SK-N-SH (cell line): ENCODE measurements at regions not wholly inside any gene's neighbourhood (a gene's known extent, or its start where the extent isn't known, plus 50 kb on each side); places are given as distances from the start of the nearest gene placed in this dataset.

Source experiments
- CTCF ChIA-PET: fragments of 300-600, 350-600 bp; formaldehyde crosslinking; extraction: SDS; loops from one replicate; lab custom pipeline; 2021; lab: Yijun Ruan, JAX
- POLR2A ChIA-PET: fragments of 350-600 bp; sonication (Branson Sonifier 250); formaldehyde crosslinking; extraction: SDS; loops from one replicate; lab custom pipeline; 2020; ENCODE audit warnings: antibody characterized with exemption, inconsistent platforms; lab: Yijun Ruan, JAX
- DNase-seq: peaks from one replicate; pipeline ENCODE4 v3.0.0; 2012
- H2AFZ ChIP-seq: fragments of 200-600 bp; sonication (generic); 2 replicates; pipeline ENCODE4 v1.8.1; 2016; ENCODE audit warnings: antibody characterized with exemption, mild to moderate bottlenecking, low read depth
- H3F3A ChIP-seq: fragments of 200-600 bp; sonication (generic); replicated peaks from 2 replicates; pipeline ENCODE3; 2016; ENCODE audit warnings: antibody characterized with exemption, mild to moderate bottlenecking; ENCODE audit not compliant: insufficient read depth
- H3K27ac ChIP-seq, 2 experiments: fragments of 200-500 bp in 1 of 2; fragments of 200-600 bp in 1 of 2; sonication (Bioruptor generic) in 1 of 2; sonication (generic), shearing (Covaris generic) in 1 of 2; 2 replicates each; pipeline versions ENCODE4 v1.5.1 to v1.6.1; 2014 to 2016; ENCODE audit warnings: low read depth in 2 of 2, inconsistent platforms in 1 of 2, low read length in 1 of 2, mild to moderate bottlenecking in 1 of 2, mixed read lengths in 1 of 2
- H3K27me3 ChIP-seq: fragments of 200-600 bp; sonication (generic), shearing (Covaris generic); 2 replicates; pipeline ENCODE4 v1.6.1; 2016; ENCODE audit warnings: mixed run types; ENCODE audit not compliant: insufficient read depth
- H3K36me3 ChIP-seq, 2 experiments: fragments of 200-500 bp in 1 of 2; fragments of 200-600 bp in 1 of 2; sonication (Bioruptor generic) in 1 of 2; sonication (generic) in 1 of 2; replicated peaks in 1 of 2; 2 replicates each; pipeline versions ENCODE3 to v1.5.1; 2014 to 2016; ENCODE audit warnings: low read length in 1 of 2, mild to moderate bottlenecking in 1 of 2; ENCODE audit not compliant: insufficient read depth in 2 of 2, control insufficient read depth in 1 of 2
- H3K4me1 ChIP-seq, 2 experiments: fragments of 200-500 bp in 1 of 2; fragments of 200-600 bp in 1 of 2; sonication (Bioruptor generic) in 1 of 2; sonication (generic), shearing (Covaris generic) in 1 of 2; 2 replicates each; pipeline versions ENCODE4 v1.5.1 to v1.6.1; 2014 to 2016; ENCODE audit warnings: low read depth in 1 of 2, low read length in 1 of 2, mixed run types in 1 of 2; ENCODE audit not compliant: insufficient read depth in 2 of 2, control insufficient read depth in 1 of 2
- H3K4me2 ChIP-seq: fragments of 200-600 bp; sonication (generic), shearing (Covaris generic); 2 replicates; pipeline ENCODE4 v1.6.1; 2017; ENCODE audit warnings: mixed run types
- H3K4me3 ChIP-seq, 2 experiments: fragments of 200-500 bp in 1 of 2; fragments of 200-600 bp in 1 of 2; sonication (Bioruptor generic) in 1 of 2; sonication (generic), shearing (Covaris generic) in 1 of 2; 2 replicates each; pipeline versions ENCODE4 v1.5.1 to v1.8.1; 2014 to 2016; ENCODE audit warnings: low read depth in 2 of 2, inconsistent platforms in 1 of 2, low read length in 1 of 2, mild to moderate bottlenecking in 1 of 2, mixed read lengths in 1 of 2, moderate library complexity in 1 of 2
- H3K79me2 ChIP-seq: fragments of 200-600 bp; sonication (generic); 2 replicates; pipeline ENCODE4 v1.8.1; 2017; ENCODE audit warnings: mild to moderate bottlenecking; ENCODE audit not compliant: insufficient read depth
- H3K9ac ChIP-seq: fragments of 200-600 bp; sonication (generic); 2 replicates; pipeline ENCODE4 v1.6.1; 2017; ENCODE audit warnings: mixed run types
- H3K9me2 ChIP-seq: fragments of 200-600 bp; sonication (generic); 2 replicates; pipeline ENCODE4 v1.6.1; 2017; ENCODE audit warnings: mixed run types
- H3K9me3 ChIP-seq: fragments of 200-600 bp; sonication (generic); 2 replicates; pipeline ENCODE4 v1.6.1; 2017; ENCODE audit warnings: mixed run types, mild to moderate bottlenecking, moderate library complexity
- H4K20me1 ChIP-seq: fragments of 200-600 bp; sonication (generic); 2 replicates; pipeline ENCODE4 v1.6.1; 2017; ENCODE audit warnings: mild to moderate bottlenecking, mixed run types; ENCODE audit not compliant: insufficient read depth
- ELF1 ChIP-seq: IDR thresholded peaks from 2 replicates; pipeline ENCODE4 v1.4.0; 2012
- EP300 ChIP-seq, 2 experiments: IDR thresholded peaks; 2 replicates each; pipeline versions ENCODE4 v1.4.0 to v1.6.1; 2012; ENCODE audit warnings: borderline replicate concordance in 1 of 2, low read depth in 1 of 2, low read length in 1 of 2
- FOXJ3 ChIP-seq: sonication (generic); formaldehyde crosslinking; IDR thresholded peaks from 2 replicates; pipeline ENCODE4 v1.5.1; 2020; ENCODE audit warnings: mild to moderate bottlenecking, missing genetic modification reagents
- FOXM1 ChIP-seq: IDR thresholded peaks from 2 replicates; pipeline ENCODE4 v1.4.0; 2012; ENCODE audit warnings: low read depth, mild to moderate bottlenecking
- GABPA ChIP-seq: IDR thresholded peaks from 2 replicates; pipeline ENCODE4 v1.4.0; 2012; ENCODE audit warnings: low read depth, mild to moderate bottlenecking
- GATA2 ChIP-seq: sonication (generic); formaldehyde crosslinking; IDR thresholded peaks from 2 replicates; pipeline ENCODE4 v1.5.0; 2020; ENCODE audit warnings: mild to moderate bottlenecking, missing genetic modification reagents
- JUND ChIP-seq: IDR thresholded peaks from 2 replicates; pipeline ENCODE4 v1.4.0; 2012
- NRF1 ChIP-seq: IDR thresholded peaks from 2 replicates; pipeline ENCODE4 v1.6.1; 2012; ENCODE audit warnings: low read depth, mild to moderate bottlenecking, low read length
- RFX5 ChIP-seq: IDR thresholded peaks from 2 replicates; pipeline ENCODE4 v1.6.1; 2012; ENCODE audit warnings: mild to moderate bottlenecking, improper control_type of control experiment, low read length
- RXRA ChIP-seq: IDR thresholded peaks from 2 replicates; pipeline ENCODE4 v1.4.0; 2012; ENCODE audit warnings: low read depth, mild to moderate bottlenecking, borderline replicate concordance
- SIN3A ChIP-seq: IDR thresholded peaks from 2 replicates; pipeline ENCODE4 v1.6.1; 2012; ENCODE audit warnings: low read depth, mild to moderate bottlenecking, low read length, moderate library complexity, borderline replicate concordance
- USF2 ChIP-seq: fragments of 150-350 bp; IDR thresholded peaks from 2 replicates; pipeline ENCODE4 v1.6.1; 2017; ENCODE audit warnings: antibody characterized with exemption, low read length, low read depth, borderline replicate concordance
- ZBTB33 ChIP-seq: IDR thresholded peaks from 2 replicates; pipeline ENCODE4 v1.4.0; 2012; ENCODE audit warnings: low read depth, borderline replicate concordance
- WGBS: methylation state at CpG from one replicate; pipeline ENCODE4 v1.1.6; 2017; ENCODE audit warnings: low lambda C conversion rate; 5-methylcytosine and 5-hydroxymethylcytosine counted together
- TF ChIP-seq, protein P1 (sequence below): IDR thresholded peaks from 2 replicates; pipeline ENCODE4 v1.4.0; 2012; ENCODE audit warnings: low read depth
- TF ChIP-seq, protein P2 (sequence below): fragments of 150-350 bp; IDR thresholded peaks from 2 replicates; pipeline ENCODE4 v1.6.1; 2016; ENCODE audit warnings: mild to moderate bottlenecking, low read depth, low read length
- TF ChIP-seq, protein P3 (sequence below): IDR thresholded peaks from 2 replicates; pipeline ENCODE4 v1.4.0; 2012; ENCODE audit warnings: low read depth, borderline replicate concordance

GRCh38 chr22:49689858-49690257 is 137.8 kb downstream of the BRD1 start:
- Histone ChIP-seq H3K4me1 (peaks cover 0 to 15% of the 10 kb centered on the region in 2 experiments; a peak in 1 of 4 replicates), H3K4me2 (no peak overlapping the region), H3K9ac (no peak overlapping the region), H2AFZ (no peak overlapping the region), H3K36me3 (no peaks in the 10 kb centered on the region), H3F3A (no peaks in the 10 kb centered on the region), H3K4me3 (no peak overlapping the region), H3K9me2 (no peaks in the 10 kb centered on the region), H4K20me1 (no peaks in the 10 kb centered on the region), H3K9me3 (no peaks in the 10 kb centered on the region), H3K27ac (no peak overlapping the region), H3K27me3 (no peaks in the 10 kb centered on the region), H3K79me2 (no peaks in the 10 kb centered on the region)
- ChIA-PET POLR2A (no interaction called here), CTCF (interaction anchor here (1.0 to 1.4 kb wide), 3 partner anchors 12 to 38 kb away, joined by 3 read pairs; no protein-coding TSS in a partner anchor)
- 19% methylated on average over 4 of the region's 11 CpGs for WGBS
- TF ChIP-seq GABPA (no peak), EP300 (IDR thresholded peaks at IDR 0.05; ENCODE audit: borderline replicate concordance in 1 of 2, low read depth in 1 of 2, low read length in 1 of 2) (no peak), GATA2 (CRISPR knock-in tag) (no peak), NRF1 (no peak), FOXM1 (no peak), SIN3A (no peak)
- no peak for DNase-seq

DNA sequence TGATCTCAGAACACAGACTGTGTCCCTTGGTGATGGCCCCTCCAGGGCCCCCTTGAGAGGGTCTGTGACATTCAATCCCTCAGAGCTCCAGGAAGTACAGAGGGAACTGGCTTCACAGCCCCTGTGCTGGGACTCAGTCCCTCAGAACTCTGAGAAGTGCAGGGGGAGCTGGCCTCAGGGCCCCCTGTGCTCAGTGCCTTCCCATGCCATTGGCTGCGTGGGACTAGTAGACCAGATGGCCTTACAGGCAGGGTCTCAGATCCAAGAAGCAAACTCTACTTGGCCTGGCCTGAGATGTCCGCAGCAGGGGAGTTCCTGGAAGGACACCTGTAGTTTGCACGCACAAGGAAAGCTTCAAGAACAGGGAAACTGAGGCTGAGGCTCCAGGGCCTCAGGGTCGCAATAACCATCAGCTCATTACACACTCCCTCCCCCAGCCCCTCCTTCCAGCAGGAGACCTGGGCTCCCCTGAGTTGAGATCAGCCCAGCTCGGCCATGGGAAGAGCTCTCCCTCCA is 138.4 kb downstream of the BRD1 start:
- Histone ChIP-seq H3K36me3 (no peaks in the 10 kb centered on the region), H3K4me3 (no peak overlapping the region), H3K79me2 (no peaks in the 10 kb centered on the region), H2AFZ (no peak overlapping the region), H4K20me1 (no peaks in the 10 kb centered on the region), H3K4me1 (peaks cover 0 to 9% of the 10 kb centered on the region in 2 experiments; a peak in 1 of 4 replicates), H3F3A (no peaks in the 10 kb centered on the region), H3K4me2 (no peak overlapping the region), H3K27ac (no peak overlapping the region), H3K9ac (no peak overlapping the region), H3K9me3 (no peaks in the 10 kb centered on the region), H3K27me3 (no peaks in the 10 kb centered on the region), H3K9me2 (no peaks in the 10 kb centered on the region)
- DNase-seq = no peak
- no peak for TF ChIP-seq USF2
- TF ChIP-seq RFX5 = no peak
- no peak for TF ChIP-seq FOXJ3
- WGBS = no CpG with 5 or more reads among the region's 5 CpGs
- ChIA-PET CTCF (interaction anchor here (1.0 to 1.4 kb wide), 4 partner anchors 12 to 38 kb away, joined by 3 read pairs; no protein-coding TSS in a partner anchor), POLR2A (no interaction called here)

DNA sequence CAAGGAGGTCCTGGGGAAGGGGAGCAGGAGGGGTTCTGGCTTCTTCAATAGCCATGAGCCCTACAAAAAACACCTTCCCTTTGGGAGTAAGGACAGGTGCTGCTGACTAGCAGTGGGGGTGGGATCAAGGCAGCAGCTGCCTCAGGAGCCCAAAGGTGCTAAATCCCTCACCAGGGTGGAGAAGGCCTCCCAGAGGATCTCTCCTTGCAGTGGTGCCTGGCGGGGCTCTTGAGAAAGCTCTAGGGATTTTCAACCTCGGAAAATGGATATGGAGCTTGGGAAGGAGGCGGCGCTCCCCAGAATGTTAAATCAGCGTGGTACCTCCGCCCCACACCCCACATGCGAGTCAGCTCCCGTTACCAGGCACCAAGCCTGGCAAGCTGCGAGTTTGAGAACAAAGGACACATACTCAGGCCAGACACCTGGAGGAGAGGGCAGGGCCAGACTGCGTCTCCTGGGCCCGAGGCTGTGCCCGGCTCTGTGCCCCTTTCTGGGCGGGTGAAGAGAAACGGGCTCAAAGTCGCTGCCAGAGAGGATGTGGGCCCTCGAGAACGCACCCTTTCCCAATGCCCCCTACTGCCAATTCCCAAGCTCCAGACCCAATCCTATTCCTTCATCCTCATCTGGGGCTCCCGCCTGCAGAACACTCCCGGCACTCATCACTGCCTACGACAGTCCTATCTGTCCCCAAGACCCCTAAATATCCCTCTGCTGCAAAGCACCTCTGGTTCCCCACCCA is 139.0 kb downstream of the BRD1 start:
- no peaks in the 10 kb centered on the region for H3K36me3 ChIP-seq
- H3K4me2 ChIP-seq = no peak overlapping the region
- POLR2A ChIA-PET = no interaction called here
- H3F3A ChIP-seq = no peaks in the 10 kb centered on the region
- H3K4me1 ChIP-seq = peaks cover 0 to 5% of the 10 kb centered on the region in 2 experiments; a peak in 1 of 4 replicates
- H3K79me2 ChIP-seq = no peaks in the 10 kb centered on the region
- H3K27ac ChIP-seq = no peak overlapping the region
- H3K4me3 ChIP-seq = no peak overlapping the region
- H2AFZ ChIP-seq = no peak overlapping the region
- TF ChIP-seq, protein P1, sequence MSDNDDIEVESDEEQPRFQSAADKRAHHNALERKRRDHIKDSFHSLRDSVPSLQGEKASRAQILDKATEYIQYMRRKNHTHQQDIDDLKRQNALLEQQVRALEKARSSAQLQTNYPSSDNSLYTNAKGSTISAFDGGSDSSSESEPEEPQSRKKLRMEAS = no peak
- TF ChIP-seq JUND (no peak), ZBTB33 (no peak), FOXM1 (no peak), RXRA (no peak), GABPA (no peak), ELF1 (no peak), GATA2 (CRISPR knock-in tag) (no peak)
- TF ChIP-seq, protein P2, sequence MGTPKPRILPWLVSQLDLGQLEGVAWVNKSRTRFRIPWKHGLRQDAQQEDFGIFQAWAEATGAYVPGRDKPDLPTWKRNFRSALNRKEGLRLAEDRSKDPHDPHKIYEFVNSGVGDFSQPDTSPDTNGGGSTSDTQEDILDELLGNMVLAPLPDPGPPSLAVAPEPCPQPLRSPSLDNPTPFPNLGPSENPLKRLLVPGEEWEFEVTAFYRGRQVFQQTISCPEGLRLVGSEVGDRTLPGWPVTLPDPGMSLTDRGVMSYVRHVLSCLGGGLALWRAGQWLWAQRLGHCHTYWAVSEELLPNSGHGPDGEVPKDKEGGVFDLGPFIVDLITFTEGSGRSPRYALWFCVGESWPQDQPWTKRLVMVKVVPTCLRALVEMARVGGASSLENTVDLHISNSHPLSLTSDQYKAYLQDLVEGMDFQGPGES = no peak
- TF ChIP-seq, protein P3, sequence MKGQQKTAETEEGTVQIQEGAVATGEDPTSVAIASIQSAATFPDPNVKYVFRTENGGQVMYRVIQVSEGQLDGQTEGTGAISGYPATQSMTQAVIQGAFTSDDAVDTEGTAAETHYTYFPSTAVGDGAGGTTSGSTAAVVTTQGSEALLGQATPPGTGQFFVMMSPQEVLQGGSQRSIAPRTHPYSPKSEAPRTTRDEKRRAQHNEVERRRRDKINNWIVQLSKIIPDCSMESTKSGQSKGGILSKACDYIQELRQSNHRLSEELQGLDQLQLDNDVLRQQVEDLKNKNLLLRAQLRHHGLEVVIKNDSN = no peak
- CTCF ChIA-PET = interaction anchor here (1.2 to 1.3 kb wide), 2 partner anchors 13 to 16 kb away, joined by 3 read pairs; no protein-coding TSS in a partner anchor
- H3K27me3 ChIP-seq = no peaks in the 10 kb centered on the region
- no peaks in the 10 kb centered on the region for H3K9me3 ChIP-seq
- WGBS = 49% methylated on average over 12 of the region's 20 CpGs
- no peaks in the 10 kb centered on the region for H3K9me2 ChIP-seq
- H4K20me1 ChIP-seq = no peaks in the 10 kb centered on the region
- no peak overlapping the region for H3K9ac ChIP-seq
- DNase-seq = no peak
